ENCODE measurements at regions not wholly inside any gene's neighbourhood (a gene's known extent, or its start where the extent isn't known, plus 50 kb on each side); places are given as distances from the start of the nearest gene placed in this dataset.

- no peak for DNase-seq
Measured at GRCh38 chr3:73927203-73927570, 302.4 kb upstream of the PDZRN3 start.

GRCh38 chr3:73926360-73927202 lies 301.8 kb upstream of the PDZRN3 start:
- DNase-seq = no peak

GRCh38 chr3:73925011-73925410 lies 300.3 kb upstream of the PDZRN3 start:
- DNase-seq = no peak

GRCh38 chr3:73924048-73924447 lies 299.3 kb upstream of the PDZRN3 start:
- no peak for DNase-seq

- no peak for DNase-seq
Measured at GRCh38 chr3:73917643-73918042, 292.9 kb upstream of the PDZRN3 start.

GRCh38 chr3:73915886-73916285 lies 291.1 kb upstream of the PDZRN3 start:
- DNase-seq = no peak

- DNase-seq = no peak
Measured at GRCh38 chr3:73908218-73908617, 283.5 kb upstream of the PDZRN3 start.

GRCh38 chr3:73901686-73902085 lies 276.9 kb upstream of the PDZRN3 start:
- no peak for DNase-seq

GRCh38 chr3:73894474-73895213 lies 269.9 kb upstream of the PDZRN3 start:
- DNase-seq = no peak

- no peak for DNase-seq
Measured at GRCh38 chr3:73893089-73893488, 268.3 kb upstream of the PDZRN3 start.

- DNase-seq = no peak
Measured at GRCh38 chr3:73885862-73886261, 261.1 kb upstream of the PDZRN3 start.

GRCh38 chr3:73884361-73884760 lies 259.6 kb upstream of the PDZRN3 start:
- no peak for DNase-seq

- DNase-seq = no peak
Measured at GRCh38 chr3:73883497-73883896, 258.8 kb upstream of the PDZRN3 start.

GRCh38 chr3:73874606-73875369 lies 250.0 kb upstream of the PDZRN3 start:
- no peak for DNase-seq

GRCh38 chr3:73874161-73874560 lies 249.4 kb upstream of the PDZRN3 start:
- no peak for DNase-seq

GRCh38 chr3:73868688-73869315 lies 244.1 kb upstream of the PDZRN3 start:
- DNase-seq = no peak

GRCh38 chr3:73867524-73867923 lies 242.8 kb upstream of the PDZRN3 start:
- DNase-seq = no peak

- DNase-seq = no peak
Measured at GRCh38 chr3:73866846-73867245, 242.1 kb upstream of the PDZRN3 start.

- no peak for DNase-seq
Measured at GRCh38 chr3:73863546-73864079, 238.9 kb upstream of the PDZRN3 start.

- DNase-seq = no peak
Measured at GRCh38 chr3:73855813-73856212, 231.1 kb upstream of the PDZRN3 start.

- DNase-seq = no peak
Measured at GRCh38 chr3:73848173-73848906, 223.6 kb upstream of the PDZRN3 start.

- no peak for DNase-seq
Measured at GRCh38 chr3:73846951-73847350, 222.2 kb upstream of the PDZRN3 start.

Data from cerebellar nuclear complex (tissue), 1 donor.